IMR-90 (cell line): ENCODE measurements at regions not wholly inside any gene's neighbourhood (a gene's known extent, or its start where the extent isn't known, plus 50 kb on each side); places are given as distances from the start of the nearest gene placed in this dataset.

ENCODE experiments used
- ATAC-seq: fragments of 200-7000 bp; cut with Tn5 transposase; 2 replicates; pipeline ENCODE4 v1.9.1; 2020; ENCODE audit warnings: low read depth, mild to moderate bottlenecking, moderate library complexity
- BruUV-seq: library from RNA; stranded (reverse); fragments of 400-500 nt; replicated peaks from 2 replicates; lab custom pipeline; 2021; lab: Mats Ljungman, UMichigan
- CTCF ChIA-PET: fragments of 300-600 bp; formaldehyde crosslinking; extraction: SDS; loops from one replicate; lab custom pipeline; 2021; ENCODE audit warnings: antibody characterized with exemption; lab: Yijun Ruan, JAX
- POLR2A ChIA-PET: fragments of 300-600 bp; sonication (Branson Sonifier 250); formaldehyde crosslinking; loops from one replicate; lab custom pipeline; 2022; ENCODE audit warnings: antibody characterized with exemption; ENCODE audit not compliant: unreplicated experiment; lab: Charles Lee
- DNase-seq: peaks from one replicate; pipeline ENCODE4 v3.0.0; 2013
- H2AFZ ChIP-seq: replicated peaks from 2 replicates; pipeline ENCODE3; 2013; ENCODE audit warnings: low read length, mild to moderate bottlenecking; ENCODE audit not compliant: poor library complexity
- H2AK5ac ChIP-seq: 2 replicates; pipeline ENCODE4 v1.6.1; 2013; ENCODE audit warnings: low read depth, low read length, inconsistent platforms
- H2AK9ac ChIP-seq: replicated peaks from 2 replicates; pipeline ENCODE3; 2013; ENCODE audit warnings: mild to moderate bottlenecking, low read depth, low read length, moderate library complexity; ENCODE audit not compliant: poor library complexity
- H2BK120ac ChIP-seq: 2 replicates; pipeline ENCODE4 v1.6.1; 2013; ENCODE audit warnings: low read depth, low read length, inconsistent platforms
- H2BK15ac ChIP-seq: 3 replicates; pipeline ENCODE4 v1.6.1; 2013; ENCODE audit warnings: low read depth, low read length, inconsistent platforms
- H2BK20ac ChIP-seq: 2 replicates; pipeline ENCODE4 v1.6.1; 2013; ENCODE audit warnings: low read depth, mild to moderate bottlenecking, inconsistent platforms, low read length, moderate library complexity
- H2BK5ac ChIP-seq: 2 replicates; pipeline ENCODE4 v1.6.1; 2013; ENCODE audit warnings: mild to moderate bottlenecking, low read depth, low read length, inconsistent platforms; ENCODE audit not compliant: poor library complexity, severe bottlenecking
- H3K14ac ChIP-seq: replicated peaks from 2 replicates; pipeline ENCODE4 v1.6.1; 2013; ENCODE audit warnings: low read depth, low read length, inconsistent platforms
- H3K18ac ChIP-seq: 2 replicates; pipeline ENCODE4 v1.6.1; 2013; ENCODE audit warnings: low read depth, low read length, control low read depth
- H3K23ac ChIP-seq: 2 replicates; pipeline ENCODE4 v1.6.1; 2013; ENCODE audit warnings: low read depth, low read length, inconsistent platforms
- H3K27ac ChIP-seq: 2 replicates; pipeline ENCODE4 v1.5.1; 2013; ENCODE audit warnings: mild to moderate bottlenecking, control low read depth, low read length; ENCODE audit not compliant: insufficient read depth
- H3K27me3 ChIP-seq: 2 replicates; pipeline ENCODE4 v1.6.1; 2013; ENCODE audit warnings: low read length; ENCODE audit not compliant: control insufficient read depth, insufficient read depth
- H3K36me3 ChIP-seq: 2 replicates; pipeline ENCODE4 v1.6.1; 2013; ENCODE audit warnings: low read length, mixed read lengths; ENCODE audit not compliant: control insufficient read depth, insufficient read depth
- H3K4ac ChIP-seq: 2 replicates; pipeline ENCODE4 v1.6.1; 2013; ENCODE audit warnings: low read depth, low read length, inconsistent platforms
- H3K4me1 ChIP-seq: 2 replicates; pipeline ENCODE4 v1.6.1; 2013; ENCODE audit warnings: low read length, mixed read lengths; ENCODE audit not compliant: control insufficient read depth, insufficient read depth
- H3K4me2 ChIP-seq: 2 replicates; pipeline ENCODE4 v1.6.1; 2013; ENCODE audit warnings: low read depth, mild to moderate bottlenecking, control low read depth, low read length, moderate library complexity
- H3K4me3 ChIP-seq: 2 replicates; pipeline ENCODE4 v1.5.1; 2013; ENCODE audit warnings: low read depth, mild to moderate bottlenecking, control low read depth, low read length, moderate library complexity; ENCODE audit not compliant: insufficient read depth
- H3K56ac ChIP-seq: 2 replicates; pipeline ENCODE4 v1.6.1; 2013; ENCODE audit warnings: low read length, inconsistent platforms; ENCODE audit not compliant: insufficient read depth; ENCODE audit errors: extremely low read depth
- H3K79me1 ChIP-seq, 2 experiments: 2 replicates each; pipeline ENCODE4 v1.6.1; 2013; ENCODE audit warnings: low read length in 2 of 2, inconsistent platforms in 1 of 2, low read depth in 1 of 2
- H3K9ac ChIP-seq: 2 replicates; pipeline ENCODE4 v1.6.1; 2013; ENCODE audit warnings: low read depth, low read length, control low read depth
- H3K9me1 ChIP-seq: 2 replicates; pipeline ENCODE4 v1.6.1; 2013; ENCODE audit warnings: low read length, inconsistent platforms; ENCODE audit not compliant: insufficient read depth
- H3K9me3 ChIP-seq: 2 replicates; pipeline ENCODE4 v1.6.1; 2013; ENCODE audit warnings: low read length; ENCODE audit not compliant: control insufficient read depth, insufficient read depth
- H4K20me1 ChIP-seq: 2 replicates; pipeline ENCODE4 v1.6.1; 2013; ENCODE audit warnings: low read length, inconsistent platforms; ENCODE audit not compliant: insufficient read depth
- H4K5ac ChIP-seq: 2 replicates; pipeline ENCODE4 v1.6.1; 2013; ENCODE audit warnings: mild to moderate bottlenecking, low read depth, low read length, control low read depth
- H4K8ac ChIP-seq, 2 experiments: 2 replicates each; pipeline ENCODE4 v1.6.1; 2013; ENCODE audit warnings: low read depth in 2 of 2, low read length in 2 of 2, control low read depth in 1 of 2, inconsistent platforms in 1 of 2
- H4K91ac ChIP-seq: 2 replicates; pipeline ENCODE4 v1.6.1; 2013; ENCODE audit warnings: low read depth, low read length, inconsistent platforms; ENCODE audit not compliant: insufficient read depth
- BHLHE40 ChIP-seq: fragments of 150-350 bp; IDR thresholded peaks from 2 replicates; pipeline ENCODE4 v1.6.1; 2016; ENCODE audit warnings: mild to moderate bottlenecking, low read depth, low read length
- CEBPB ChIP-seq: IDR thresholded peaks from 2 replicates; pipeline ENCODE4 v1.6.1; 2012; ENCODE audit warnings: low read depth, low read length, improper control_type of control experiment
- CHD1 ChIP-seq: IDR thresholded peaks from 2 replicates; pipeline ENCODE4 v1.6.1; 2012; ENCODE audit warnings: low read depth, low read length, improper control_type of control experiment
- FOS ChIP-seq: fragments of 150-350 bp; IDR thresholded peaks from 2 replicates; pipeline ENCODE4 v1.6.1; 2016; ENCODE audit warnings: low read depth, low read length
- MAFK ChIP-seq: IDR thresholded peaks from 2 replicates; pipeline ENCODE4 v1.6.1; 2012; ENCODE audit warnings: low read depth, low read length, improper control_type of control experiment
- MAZ ChIP-seq: IDR thresholded peaks from 2 replicates; pipeline ENCODE4 v1.6.1; 2012; ENCODE audit warnings: low read depth, mild to moderate bottlenecking, low read length, improper control_type of control experiment, moderate library complexity, borderline replicate concordance
- MXI1 ChIP-seq: IDR thresholded peaks from 2 replicates; pipeline ENCODE4 v1.6.1; 2012; ENCODE audit warnings: low read depth, mild to moderate bottlenecking, low read length, moderate library complexity, borderline replicate concordance
- NFE2L2 ChIP-seq: fragments of 150-350 bp; IDR thresholded peaks from 2 replicates; pipeline ENCODE4 v1.6.1; 2016; ENCODE audit warnings: low read depth, mild to moderate bottlenecking, low read length
- RAD21 ChIP-seq: IDR thresholded peaks from 2 replicates; pipeline ENCODE4 v1.6.1; 2012; ENCODE audit warnings: low read length, improper control_type of control experiment
- RCOR1 ChIP-seq: IDR thresholded peaks from 2 replicates; pipeline ENCODE4 v1.6.1; 2012; ENCODE audit warnings: mild to moderate bottlenecking, low read length, improper control_type of control experiment; ENCODE audit not compliant: insufficient replicate concordance
- RFX5 ChIP-seq: IDR thresholded peaks from 2 replicates; pipeline ENCODE4 v1.8.0; 2012; ENCODE audit warnings: low read depth, mild to moderate bottlenecking, low read length, moderate library complexity
- SMC3 ChIP-seq: fragments of 150-350 bp; IDR thresholded peaks from 2 replicates; pipeline ENCODE4 v1.6.1; 2016; ENCODE audit warnings: low read depth, mild to moderate bottlenecking, antibody characterized with exemption, low read length, moderate library complexity
- WGBS, 2 experiments: methylation state at CpG; one replicate each; pipeline versions ENCODE4 v1.1.5 to v1.1.7; 2013; ENCODE audit warnings: missing lambda C conversion rate in 2 of 2; ENCODE audit not compliant: insufficient read length in 1 of 2; ENCODE audit errors: extremely low coverage in 2 of 2; 5-methylcytosine and 5-hydroxymethylcytosine counted together
- dilution Hi-C: fragments of 300-500 bp; cut with HindIII; formaldehyde crosslinking; loops from one replicate; pipeline ENCODE4 v1.14.3; 2018; ENCODE audit warnings: low sequenced_read_pairs; ENCODE audit not compliant: unreplicated experiment
- in situ Hi-C: fragments of 300-500 bp; cut with MboI; formaldehyde crosslinking; loops from 3 replicates; pipeline ENCODE4 v1.14.3; 2019; ENCODE audit warnings: low sequenced_read_pairs, inconsistent platforms, mixed read lengths
- intact Hi-C: fragments of 100-400 bp; cut with micrococcal nuclease; formaldehyde crosslinking; loops from 2 replicates; pipeline ENCODE4 v1.10.0; 2022
- TF ChIP-seq, protein P1 (sequence below): fragments of 150-350 bp; IDR thresholded peaks from 2 replicates; pipeline ENCODE4 v1.6.1; 2016; ENCODE audit warnings: low read depth, mild to moderate bottlenecking, low read length, moderate library complexity, borderline replicate concordance
- TF ChIP-seq, protein P2 (sequence below): fragments of 150-350 bp; IDR thresholded peaks from 2 replicates; pipeline ENCODE4 v1.6.1; 2017; ENCODE audit warnings: mild to moderate bottlenecking, antibody characterized with exemption, low read length, low read depth
- TF ChIP-seq, protein P3 (sequence below): conservative IDR thresholded peaks from 2 replicates; pipeline ENCODE4 v1.5.1; 2012; ENCODE audit warnings: mild to moderate bottlenecking, low read depth, low read length, improper control_type of control experiment

DNA sequence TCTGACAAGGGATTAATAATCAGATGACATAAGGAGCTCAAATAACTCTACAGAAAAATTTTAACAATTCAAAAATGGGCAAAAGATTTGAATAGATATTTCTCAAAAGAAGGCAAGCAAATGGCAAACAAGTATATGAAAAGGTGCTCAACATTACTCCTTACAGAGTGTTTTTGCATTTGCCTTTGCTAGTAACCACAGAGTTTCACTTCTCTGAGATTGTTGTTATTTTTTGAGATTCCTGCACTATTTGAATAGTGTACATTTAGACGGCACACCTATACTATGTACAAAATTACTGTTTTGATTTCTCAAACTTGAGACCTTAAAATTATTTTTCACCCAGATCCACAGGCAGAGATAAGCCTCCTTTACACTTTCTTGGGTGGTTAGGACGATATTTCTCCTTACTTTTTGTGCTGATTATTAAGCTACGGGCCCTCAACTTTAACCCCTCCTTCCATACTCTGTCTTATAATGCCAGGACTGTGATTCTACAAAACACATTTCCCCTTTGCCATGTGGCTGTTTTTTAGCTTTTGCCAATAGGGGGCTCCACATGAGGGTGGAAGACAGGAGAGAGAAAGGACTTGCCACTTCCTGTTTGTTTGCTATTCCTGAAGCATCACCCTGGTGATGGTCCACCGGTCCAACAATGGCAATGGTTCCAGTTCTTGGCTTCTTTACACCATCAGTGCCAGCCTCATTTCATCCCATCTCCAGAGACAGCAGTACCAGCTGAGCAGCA, 65.0 kb upstream of the DAP start:
- peak overlapping the region; percentile 41; the same call in 1 of the 2 replicates for H2BK20ac ChIP-seq
- no peak overlapping the region for H2AFZ ChIP-seq
- peaks cover 14% of the 10 kb centered on the region; the same call in 1 of the 2 replicates for H3K9me1 ChIP-seq
- H3K27me3 ChIP-seq: no peaks in the 10 kb centered on the region
- H3K9me3 ChIP-seq: no peaks in the 10 kb centered on the region
- DNase-seq (no peak), ATAC-seq (no peak)
- no peaks in the 10 kb centered on the region for H3K36me3 ChIP-seq
- H3K79me1 ChIP-seq: no peaks in the 10 kb centered on the region
- H2AK5ac ChIP-seq: no peak overlapping the region
- no peak overlapping the region for H3K27ac ChIP-seq
- no peaks in the 10 kb centered on the region for H4K20me1 ChIP-seq
- H3K18ac ChIP-seq: no peak overlapping the region
- WGBS, 2 experiments: no CpG with 5 or more reads among the region's 4 CpGs
- peaks cover 13% of the 10 kb centered on the region for H3K4me1 ChIP-seq
- no peak overlapping the region for H3K4me3 ChIP-seq
- H3K14ac ChIP-seq: no peak overlapping the region
- intact Hi-C loops (no loop called here), in situ Hi-C loops (no loop called here), dilution Hi-C loops (no loop called here)
- no peak overlapping the region for H3K56ac ChIP-seq
- no peak overlapping the region for H3K9ac ChIP-seq
- no peak overlapping the region for H2AK9ac ChIP-seq
- ChIA-PET CTCF (interaction anchor here (1.0 kb wide), 1 partner anchor 275 kb away, joined by 3 read pairs; no protein-coding TSS in a partner anchor), POLR2A (interaction anchor here (0.5 kb wide), 1 partner anchor 213 kb away, joined by 3 read pairs; no protein-coding TSS in a partner anchor)
- no peak overlapping the region; the same call in 2 of the 3 replicates for H2BK15ac ChIP-seq
- H4K5ac ChIP-seq: no peak overlapping the region; the same call in 1 of the 2 replicates
- no TSS peak for BruUV-seq
- no peak overlapping the region for H2BK120ac ChIP-seq
- peak overlapping the region; percentile 7; the same call in 1 of the 2 replicates for H3K4ac ChIP-seq
- H4K91ac ChIP-seq: no peak overlapping the region
- no peak overlapping the region for H4K8ac ChIP-seq
- no peak overlapping the region for H3K23ac ChIP-seq
- H2BK5ac ChIP-seq: no peak overlapping the region
- no peak overlapping the region for H3K4me2 ChIP-seq
- no peak for TF ChIP-seq RAD21
- no peak for TF ChIP-seq NFE2L2
- no peak for TF ChIP-seq SMC3
- TF ChIP-seq MAFK: no peak
- TF ChIP-seq BHLHE40: no peak
- no peak for TF ChIP-seq FOS
- TF ChIP-seq, protein P1, sequence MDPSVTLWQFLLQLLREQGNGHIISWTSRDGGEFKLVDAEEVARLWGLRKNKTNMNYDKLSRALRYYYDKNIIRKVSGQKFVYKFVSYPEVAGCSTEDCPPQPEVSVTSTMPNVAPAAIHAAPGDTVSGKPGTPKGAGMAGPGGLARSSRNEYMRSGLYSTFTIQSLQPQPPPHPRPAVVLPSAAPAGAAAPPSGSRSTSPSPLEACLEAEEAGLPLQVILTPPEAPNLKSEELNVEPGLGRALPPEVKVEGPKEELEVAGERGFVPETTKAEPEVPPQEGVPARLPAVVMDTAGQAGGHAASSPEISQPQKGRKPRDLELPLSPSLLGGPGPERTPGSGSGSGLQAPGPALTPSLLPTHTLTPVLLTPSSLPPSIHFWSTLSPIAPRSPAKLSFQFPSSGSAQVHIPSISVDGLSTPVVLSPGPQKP: no peak
- no peak for TF ChIP-seq CHD1
- no peak for TF ChIP-seq CEBPB
- no peak for TF ChIP-seq MXI1
- no peak for TF ChIP-seq RCOR1
- TF ChIP-seq, protein P2, sequence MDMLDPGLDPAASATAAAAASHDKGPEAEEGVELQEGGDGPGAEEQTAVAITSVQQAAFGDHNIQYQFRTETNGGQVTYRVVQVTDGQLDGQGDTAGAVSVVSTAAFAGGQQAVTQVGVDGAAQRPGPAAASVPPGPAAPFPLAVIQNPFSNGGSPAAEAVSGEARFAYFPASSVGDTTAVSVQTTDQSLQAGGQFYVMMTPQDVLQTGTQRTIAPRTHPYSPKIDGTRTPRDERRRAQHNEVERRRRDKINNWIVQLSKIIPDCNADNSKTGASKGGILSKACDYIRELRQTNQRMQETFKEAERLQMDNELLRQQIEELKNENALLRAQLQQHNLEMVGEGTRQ: no peak
- TF ChIP-seq, protein P3, sequence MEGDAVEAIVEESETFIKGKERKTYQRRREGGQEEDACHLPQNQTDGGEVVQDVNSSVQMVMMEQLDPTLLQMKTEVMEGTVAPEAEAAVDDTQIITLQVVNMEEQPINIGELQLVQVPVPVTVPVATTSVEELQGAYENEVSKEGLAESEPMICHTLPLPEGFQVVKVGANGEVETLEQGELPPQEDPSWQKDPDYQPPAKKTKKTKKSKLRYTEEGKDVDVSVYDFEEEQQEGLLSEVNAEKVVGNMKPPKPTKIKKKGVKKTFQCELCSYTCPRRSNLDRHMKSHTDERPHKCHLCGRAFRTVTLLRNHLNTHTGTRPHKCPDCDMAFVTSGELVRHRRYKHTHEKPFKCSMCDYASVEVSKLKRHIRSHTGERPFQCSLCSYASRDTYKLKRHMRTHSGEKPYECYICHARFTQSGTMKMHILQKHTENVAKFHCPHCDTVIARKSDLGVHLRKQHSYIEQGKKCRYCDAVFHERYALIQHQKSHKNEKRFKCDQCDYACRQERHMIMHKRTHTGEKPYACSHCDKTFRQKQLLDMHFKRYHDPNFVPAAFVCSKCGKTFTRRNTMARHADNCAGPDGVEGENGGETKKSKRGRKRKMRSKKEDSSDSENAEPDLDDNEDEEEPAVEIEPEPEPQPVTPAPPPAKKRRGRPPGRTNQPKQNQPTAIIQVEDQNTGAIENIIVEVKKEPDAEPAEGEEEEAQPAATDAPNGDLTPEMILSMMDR: no peak
- TF ChIP-seq RFX5: no peak
- no peak for TF ChIP-seq MAZ
